DOHH2 (cell line): ENCODE measurements at regions not wholly inside any gene's neighbourhood (a gene's known extent, or its start where the extent isn't known, plus 50 kb on each side); places are given as distances from the start of the nearest gene placed in this dataset.

Source experiments
- H3F3A ChIP-seq: fragments of 200-600 bp; sonication (generic), shearing (Covaris generic); 2 replicates; pipeline ENCODE4 v1.6.0; 2016; ENCODE audit warnings: antibody characterized with exemption, mild to moderate bottlenecking; ENCODE audit not compliant: control insufficient read depth, insufficient read depth
- H3K27ac ChIP-seq: fragments of 200-600 bp; sonication (generic); 2 replicates; pipeline ENCODE4 v1.5.1; 2014; ENCODE audit warnings: low read depth, mild to moderate bottlenecking, low read length, moderate library complexity
- H3K27me3 ChIP-seq: fragments of 200-600 bp; sonication (generic); 2 replicates; pipeline ENCODE4 v1.6.1; 2014; ENCODE audit warnings: mild to moderate bottlenecking, low read length, mixed read lengths; ENCODE audit not compliant: control insufficient read depth
- H3K36me3 ChIP-seq: fragments of 200-600 bp; sonication (generic); 2 replicates; pipeline ENCODE4 v1.6.1; 2014; ENCODE audit warnings: mild to moderate bottlenecking, low read length, moderate library complexity, mixed read lengths; ENCODE audit not compliant: control insufficient read depth
- H3K4me1 ChIP-seq: fragments of 200-600 bp; sonication (generic); 2 replicates; pipeline ENCODE4 v1.6.1; 2014; ENCODE audit warnings: mild to moderate bottlenecking, low read length, mixed read lengths; ENCODE audit not compliant: control insufficient read depth
- H3K4me2 ChIP-seq: fragments of 200-600 bp; sonication (generic); 2 replicates; pipeline ENCODE4 v1.6.0; 2014; ENCODE audit warnings: mild to moderate bottlenecking, low read length, moderate library complexity
- H3K4me3 ChIP-seq: fragments of 200-600 bp; sonication (generic); 2 replicates; pipeline ENCODE4 v1.5.1; 2014; ENCODE audit warnings: mild to moderate bottlenecking, low read length, mixed read lengths
- H3K79me2 ChIP-seq: fragments of 200-600 bp; sonication (generic); 2 replicates; pipeline ENCODE4 v1.6.1; 2014; ENCODE audit warnings: mild to moderate bottlenecking, low read length, mixed read lengths; ENCODE audit not compliant: control insufficient read depth
- H3K9me2 ChIP-seq: fragments of 200-600 bp; sonication (generic); replicated peaks from 2 replicates; pipeline ENCODE4 v1.6.1; 2014; ENCODE audit warnings: mild to moderate bottlenecking, low read length, mixed read lengths; ENCODE audit not compliant: control insufficient read depth
- H3K9me3 ChIP-seq: fragments of 200-600 bp; sonication (generic); 2 replicates; pipeline ENCODE4 v1.6.1; 2014; ENCODE audit warnings: antibody characterized with exemption, low read length, mixed read lengths; ENCODE audit not compliant: control insufficient read depth, insufficient read depth
- H4K20me1 ChIP-seq: fragments of 200-600 bp; sonication (generic); 2 replicates; pipeline ENCODE4 v1.6.0; 2014; ENCODE audit warnings: low read depth, mild to moderate bottlenecking, antibody characterized with exemption, low read length, moderate library complexity; ENCODE audit not compliant: control insufficient read depth, insufficient read depth
- EZH2phosphoT487 ChIP-seq: fragments of 200-600 bp; sonication (generic); IDR thresholded peaks from 2 replicates; pipeline ENCODE4 v1.6.1; 2017; ENCODE audit warnings: borderline replicate concordance, mild to moderate bottlenecking, antibody characterized with exemption, low read length, moderate library complexity, mixed read lengths
- TF ChIP-seq, protein P1 (sequence below): fragments of 200-600 bp; sonication (generic); IDR thresholded peaks from one replicate; pipeline ENCODE4 v1.5.1; 2014; ENCODE audit warnings: antibody characterized with exemption, mild to moderate bottlenecking, low read depth, low read length; ENCODE audit not compliant: poor library complexity, severe bottlenecking

GRCh38 chr4:178602833-178603232 is 1160.6 kb upstream of the AGA start:
- Histone ChIP-seq H3K4me3 (no peak overlapping the region), H3K4me1 (no peaks in the 10 kb centered on the region), H3K4me2 (no peak overlapping the region), H3K9me3 (no peaks in the 10 kb centered on the region), H3K27ac (no peak overlapping the region), H3K36me3 (no peaks in the 10 kb centered on the region), H3K79me2 (no peaks in the 10 kb centered on the region), H3F3A (no peaks in the 10 kb centered on the region), H3K9me2 (no peaks in the 10 kb centered on the region), H3K27me3 (no peaks in the 10 kb centered on the region), H4K20me1 (no peaks in the 10 kb centered on the region)
- TF ChIP-seq, protein P1, sequence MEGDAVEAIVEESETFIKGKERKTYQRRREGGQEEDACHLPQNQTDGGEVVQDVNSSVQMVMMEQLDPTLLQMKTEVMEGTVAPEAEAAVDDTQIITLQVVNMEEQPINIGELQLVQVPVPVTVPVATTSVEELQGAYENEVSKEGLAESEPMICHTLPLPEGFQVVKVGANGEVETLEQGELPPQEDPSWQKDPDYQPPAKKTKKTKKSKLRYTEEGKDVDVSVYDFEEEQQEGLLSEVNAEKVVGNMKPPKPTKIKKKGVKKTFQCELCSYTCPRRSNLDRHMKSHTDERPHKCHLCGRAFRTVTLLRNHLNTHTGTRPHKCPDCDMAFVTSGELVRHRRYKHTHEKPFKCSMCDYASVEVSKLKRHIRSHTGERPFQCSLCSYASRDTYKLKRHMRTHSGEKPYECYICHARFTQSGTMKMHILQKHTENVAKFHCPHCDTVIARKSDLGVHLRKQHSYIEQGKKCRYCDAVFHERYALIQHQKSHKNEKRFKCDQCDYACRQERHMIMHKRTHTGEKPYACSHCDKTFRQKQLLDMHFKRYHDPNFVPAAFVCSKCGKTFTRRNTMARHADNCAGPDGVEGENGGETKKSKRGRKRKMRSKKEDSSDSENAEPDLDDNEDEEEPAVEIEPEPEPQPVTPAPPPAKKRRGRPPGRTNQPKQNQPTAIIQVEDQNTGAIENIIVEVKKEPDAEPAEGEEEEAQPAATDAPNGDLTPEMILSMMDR = no peak
- TF ChIP-seq EZH2phosphoT487 = no peak

DNA sequence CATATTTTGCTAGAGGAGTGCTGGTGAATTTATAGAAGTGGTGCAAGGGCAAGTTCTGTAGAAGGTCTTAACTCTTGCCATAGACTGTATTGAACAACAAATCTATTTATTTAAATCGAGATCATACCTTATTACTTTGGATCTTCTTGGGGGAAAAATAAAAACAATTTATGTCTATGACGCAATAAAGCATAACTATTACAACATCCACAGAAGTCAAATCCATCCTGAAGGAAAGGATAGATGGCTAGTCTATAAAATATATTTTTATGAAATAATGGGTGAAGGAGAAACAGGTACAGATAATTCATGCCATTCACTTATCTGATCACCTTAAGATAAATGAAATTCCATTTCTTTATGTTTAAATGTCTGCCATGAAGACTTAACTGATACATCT is 1168.8 kb upstream of the AGA start:
- H3K27ac ChIP-seq = no peak overlapping the region
- no peaks in the 10 kb centered on the region for H3K9me2 ChIP-seq
- no peak overlapping the region for H3K4me3 ChIP-seq
- H3K79me2 ChIP-seq = no peaks in the 10 kb centered on the region
- no peaks in the 10 kb centered on the region for H3K36me3 ChIP-seq
- no peak for TF ChIP-seq EZH2phosphoT487
- TF ChIP-seq, protein P1 = no peak
- no peak overlapping the region for H3K4me2 ChIP-seq
- no peaks in the 10 kb centered on the region for H4K20me1 ChIP-seq
- H3K27me3 ChIP-seq = no peaks in the 10 kb centered on the region
- no peaks in the 10 kb centered on the region for H3F3A ChIP-seq
- H3K4me1 ChIP-seq = no peaks in the 10 kb centered on the region
- H3K9me3 ChIP-seq = no peaks in the 10 kb centered on the region

DNA sequence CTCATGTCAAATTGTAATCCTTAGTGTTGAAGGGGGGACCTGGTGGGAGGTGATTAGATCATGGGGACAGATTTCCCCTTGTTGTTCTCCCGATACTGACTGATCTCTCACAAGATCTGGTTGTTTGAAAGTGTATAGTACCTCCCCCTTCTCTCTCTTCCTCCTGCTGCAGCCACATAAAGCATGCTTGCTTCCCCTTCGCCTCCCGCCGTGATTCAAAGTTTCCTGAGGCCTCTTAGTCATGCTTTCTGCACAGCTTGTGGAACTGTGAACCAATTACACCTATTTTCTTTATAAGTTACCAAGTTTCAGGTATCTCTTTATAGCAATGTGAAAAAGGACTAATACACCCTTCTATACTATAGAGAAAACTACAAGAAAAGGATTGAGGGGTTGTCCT is 1170.5 kb upstream of the AGA start:
- Histone ChIP-seq H3K9me2 (no peaks in the 10 kb centered on the region), H3K4me2 (no peak overlapping the region), H3K79me2 (no peaks in the 10 kb centered on the region), H3K4me1 (no peaks in the 10 kb centered on the region), H3K27me3 (no peaks in the 10 kb centered on the region), H3K27ac (no peak overlapping the region), H3K36me3 (no peaks in the 10 kb centered on the region), H4K20me1 (no peaks in the 10 kb centered on the region), H3K9me3 (no peaks in the 10 kb centered on the region), H3K4me3 (no peak overlapping the region), H3F3A (no peaks in the 10 kb centered on the region)
- TF ChIP-seq, protein P1 = no peak
- no peak for TF ChIP-seq EZH2phosphoT487

DNA sequence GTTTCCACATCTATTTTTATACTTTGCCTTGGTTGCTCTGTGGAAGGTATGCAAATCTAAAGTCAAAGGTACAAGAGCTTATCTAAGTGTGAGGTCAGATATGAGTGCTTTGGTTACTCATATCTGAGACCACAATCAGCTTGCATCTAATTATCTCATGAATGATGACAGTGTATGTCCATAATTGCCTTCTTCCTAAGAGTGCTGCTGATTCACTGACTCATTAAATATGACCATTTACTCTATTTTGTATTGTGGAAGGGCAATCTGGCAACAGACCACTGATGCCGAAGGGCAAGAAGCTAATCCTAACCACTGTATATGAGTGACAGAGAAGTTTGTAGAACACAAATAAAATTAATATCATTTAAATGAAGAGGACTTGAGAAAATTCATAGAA is 1190.2 kb upstream of the AGA start:
- no peaks in the 10 kb centered on the region for H3K79me2 ChIP-seq
- H3K9me2 ChIP-seq = no peaks in the 10 kb centered on the region
- TF ChIP-seq, protein P1 = no peak
- no peak for TF ChIP-seq EZH2phosphoT487
- H4K20me1 ChIP-seq = no peaks in the 10 kb centered on the region
- no peaks in the 10 kb centered on the region for H3K9me3 ChIP-seq
- H3F3A ChIP-seq = no peaks in the 10 kb centered on the region
- no peak overlapping the region for H3K4me2 ChIP-seq
- no peaks in the 10 kb centered on the region for H3K36me3 ChIP-seq
- no peaks in the 10 kb centered on the region for H3K4me1 ChIP-seq
- H3K4me3 ChIP-seq = no peak overlapping the region
- no peak overlapping the region for H3K27ac ChIP-seq
- H3K27me3 ChIP-seq = no peaks in the 10 kb centered on the region
